ENCODE measurements at regions not wholly inside any gene's neighbourhood (a gene's known extent, or its start where the extent isn't known, plus 50 kb on each side); places are given as distances from the start of the nearest gene placed in this dataset.

- no peak for DNase-seq
Observed at GRCh38 chr2:5959836-5960820, 267.9 kb downstream of the SOX11 start.

GRCh38 chr2:5967506-5967905, 275.3 kb downstream of the SOX11 start:
- DNase-seq, result no peak

- peak; percentile 95 for DNase-seq
Observed at GRCh38 chr2:5969303-5969702, 277.1 kb downstream of the SOX11 start.

GRCh38 chr2:5970347-5970746, 278.2 kb downstream of the SOX11 start:
- DNase-seq, result no peak

GRCh38 chr2:5974477-5974876, 282.3 kb downstream of the SOX11 start:
- DNase-seq, result no peak

- DNase-seq, result no peak
Observed at GRCh38 chr2:5975401-5975800, 283.2 kb downstream of the SOX11 start.

- DNase-seq, result no peak
Observed at GRCh38 chr2:5976531-5977065, 284.4 kb downstream of the SOX11 start.

GRCh38 chr2:5977477-5977876, 285.3 kb downstream of the SOX11 start:
- no peak for DNase-seq

- DNase-seq, result peak; percentile 42
Observed at GRCh38 chr2:5978131-5978751, 286.1 kb downstream of the SOX11 start.

GRCh38 chr2:5980450-5981190, 288.4 kb downstream of the SOX11 start:
- no peak for DNase-seq

- DNase-seq, result no peak
Observed at GRCh38 chr2:5982193-5982902, 290.2 kb downstream of the SOX11 start.

GRCh38 chr2:5982903-5983265, 290.7 kb downstream of the SOX11 start:
- DNase-seq, result no peak

GRCh38 chr2:5983511-5984272, 291.5 kb downstream of the SOX11 start:
- no peak for DNase-seq

- DNase-seq, result no peak
Observed at GRCh38 chr2:5984273-5984655, 292.1 kb downstream of the SOX11 start.

GRCh38 chr2:5984946-5985345, 292.8 kb downstream of the SOX11 start:
- DNase-seq, result no peak

- DNase-seq, result no peak
Observed at GRCh38 chr2:5985536-5986385, 293.6 kb downstream of the SOX11 start.

- no peak for DNase-seq
Observed at GRCh38 chr2:5986801-5987787, 294.9 kb downstream of the SOX11 start.

GRCh38 chr2:5988120-5988519, 295.9 kb downstream of the SOX11 start:
- no peak for DNase-seq

GRCh38 chr2:5990086-5990485, 297.9 kb downstream of the SOX11 start:
- no peak for DNase-seq
